Fibroblast of skin of back (primary cell): ENCODE measurements at regions not wholly inside any gene's neighbourhood (a gene's known extent, or its start where the extent isn't known, plus 50 kb on each side); places are given as distances from the start of the nearest gene placed in this dataset.
"Not testable (repeated sequence)": the region's sequence is repeated elsewhere in the genome, so short reads cannot be mapped to it uniquely, and the experiment has no call there.

ENCODE experiments used
- DNase-seq: peaks from one replicate; pipeline ENCODE4 v3.0.0-alpha.2; 2013

- DNase-seq = not testable (repeated sequence)
Measured at GRCh38 chr21:9949510-9950289, 571.7 kb upstream of the TPTE start.

DNA sequence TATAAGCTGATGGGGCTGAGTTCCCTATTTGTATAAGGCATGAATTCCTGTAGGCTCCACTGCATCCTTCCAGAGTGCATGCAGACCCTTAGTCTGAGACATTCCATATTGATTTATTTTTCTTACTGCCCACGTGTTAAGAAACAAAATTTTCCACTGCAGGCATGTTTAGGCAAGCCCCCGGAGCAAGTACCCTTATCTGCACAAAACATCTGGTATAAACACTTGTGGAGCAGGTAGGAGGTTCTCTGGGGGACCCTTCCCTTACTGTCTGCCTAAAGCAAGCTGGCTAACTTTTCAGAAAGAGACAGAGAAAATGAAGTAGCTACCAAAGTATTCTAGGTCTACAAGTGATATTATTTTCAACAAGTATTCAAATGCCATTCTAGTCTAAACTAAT, 571.0 kb upstream of the TPTE start:
- not testable (repeated sequence) for DNase-seq

DNA sequence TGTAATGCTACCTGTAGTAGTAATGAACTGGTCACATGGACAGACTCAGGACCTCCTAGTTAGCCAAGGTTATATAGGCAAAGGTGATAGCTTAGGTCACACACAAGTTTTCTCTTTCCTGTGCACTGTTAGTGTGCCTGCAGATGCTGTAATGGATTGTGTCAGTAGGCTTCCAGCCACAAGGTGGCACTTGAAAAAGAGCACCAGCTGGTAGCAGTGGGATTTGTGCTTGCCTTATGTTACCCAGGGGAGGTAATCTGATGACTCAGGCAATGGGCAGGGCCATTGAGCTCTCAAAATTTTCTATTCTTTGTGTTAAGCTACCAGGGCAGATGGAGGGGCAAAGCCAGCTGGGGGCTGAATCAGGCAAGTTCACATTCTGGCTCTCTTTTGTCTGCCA, 562.6 kb upstream of the TPTE start:
- DNase-seq = not testable (repeated sequence)

DNA sequence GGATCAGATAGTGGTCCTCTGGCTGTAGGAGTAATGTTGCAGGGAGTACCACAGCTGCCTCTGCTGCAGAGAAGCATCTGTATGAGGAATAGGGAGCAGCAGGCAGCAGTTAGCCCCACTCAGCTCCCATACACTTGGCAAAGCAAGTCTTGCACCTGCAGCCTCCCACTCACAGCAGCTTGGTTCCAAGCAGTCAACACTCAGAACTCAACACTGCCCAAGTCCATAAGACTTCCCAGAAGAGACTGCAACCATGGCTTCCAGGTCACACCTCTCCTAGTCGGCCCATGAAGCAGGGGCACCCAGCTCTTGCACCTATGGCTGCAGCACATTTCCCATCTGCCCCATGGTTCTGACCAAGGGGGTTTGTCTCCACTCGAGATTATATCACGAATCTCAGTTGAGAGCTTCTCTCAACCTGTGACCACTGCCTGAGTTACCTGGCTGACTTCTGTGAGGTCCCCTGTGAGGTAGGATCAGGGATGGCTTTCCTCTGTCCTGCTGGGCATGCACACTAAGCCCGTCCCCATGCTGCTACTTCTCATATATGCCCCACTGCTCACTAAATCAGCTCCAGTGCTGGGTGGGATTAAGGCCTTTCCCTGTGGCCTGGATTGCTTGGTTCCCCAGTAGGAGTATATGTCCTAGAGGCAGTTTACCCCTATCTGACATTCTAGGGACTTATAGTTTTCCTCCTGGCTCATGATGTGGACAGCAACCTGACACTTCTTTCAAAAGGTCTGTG, 562.0 kb upstream of the TPTE start:
- not testable (repeated sequence) for DNase-seq

DNA sequence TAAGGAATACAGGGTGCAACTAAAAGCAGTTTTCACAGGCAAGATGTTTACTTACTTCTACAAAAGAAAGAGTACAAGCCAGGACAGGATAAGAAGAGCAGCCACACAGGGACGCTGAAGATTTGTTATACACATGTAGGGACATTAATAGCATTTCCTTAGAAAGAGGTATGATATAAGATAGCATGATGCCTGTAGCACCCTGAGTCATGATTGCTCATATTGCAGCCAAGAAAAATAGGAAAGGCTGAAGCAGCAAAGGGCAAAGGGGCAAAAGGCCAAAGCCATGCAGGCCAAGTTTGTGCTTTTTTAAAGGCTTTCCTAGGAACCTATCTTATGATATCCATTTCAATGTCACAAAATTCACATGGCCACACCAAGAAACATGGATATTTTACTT, 552.0 kb upstream of the TPTE start:
- DNase-seq = not testable (repeated sequence)

GRCh38 chr21:9972018-9972417, 549.4 kb upstream of the TPTE start:
- not testable (repeated sequence) for DNase-seq

GRCh38 chr21:9978371-9978770, 543.0 kb upstream of the TPTE start:
- DNase-seq = not testable (repeated sequence)

DNA sequence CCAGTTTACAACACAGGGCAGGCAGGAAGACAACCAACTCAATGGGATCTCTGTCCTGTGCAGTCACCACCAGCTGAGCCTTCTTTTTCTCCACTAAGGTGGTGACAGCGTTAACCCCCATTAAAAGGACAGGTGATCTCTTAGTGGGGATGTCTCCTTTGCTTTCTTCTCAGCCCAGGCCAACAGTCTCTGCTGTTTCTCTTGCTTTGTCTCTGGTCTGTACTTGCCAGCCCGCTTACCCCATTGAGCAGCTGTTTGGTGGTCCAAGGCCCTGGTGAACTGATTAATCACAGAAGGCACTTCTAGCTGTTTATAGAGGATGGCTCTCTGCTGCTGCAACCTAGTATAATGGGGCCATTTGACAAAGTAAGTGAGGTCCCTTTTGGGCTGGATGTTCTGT, 523.9 kb upstream of the TPTE start:
- not testable (repeated sequence) for DNase-seq

DNA sequence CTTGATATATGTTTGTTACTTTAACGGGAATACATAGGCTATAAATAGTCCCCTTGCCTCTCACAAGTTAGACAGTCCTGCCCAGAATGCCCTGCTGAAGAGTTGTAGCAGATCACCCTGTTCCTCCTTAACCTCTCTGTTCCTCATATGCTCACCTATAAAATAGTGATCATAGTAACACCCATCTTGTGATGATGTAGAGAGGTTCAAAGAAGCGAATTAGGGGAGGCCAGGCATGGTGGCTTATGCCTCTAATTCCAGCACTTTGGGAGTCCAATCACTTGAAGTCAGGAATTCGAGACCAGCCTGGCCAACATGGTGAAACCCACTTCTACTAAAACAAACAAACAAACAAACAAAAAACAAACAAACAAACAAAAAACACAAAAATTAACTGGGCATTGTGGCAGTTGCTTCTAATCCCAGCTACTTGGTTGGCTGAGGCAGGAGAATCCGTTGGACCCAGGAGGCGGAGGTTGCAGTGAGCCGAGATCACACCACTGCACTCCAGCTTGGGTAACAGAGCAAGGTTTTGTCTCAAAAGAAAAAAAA, 518.5 kb upstream of the TPTE start:
- not testable (repeated sequence) for DNase-seq

GRCh38 chr21:10005791-10006190, 515.6 kb upstream of the TPTE start:
- DNase-seq = not testable (repeated sequence)

DNA sequence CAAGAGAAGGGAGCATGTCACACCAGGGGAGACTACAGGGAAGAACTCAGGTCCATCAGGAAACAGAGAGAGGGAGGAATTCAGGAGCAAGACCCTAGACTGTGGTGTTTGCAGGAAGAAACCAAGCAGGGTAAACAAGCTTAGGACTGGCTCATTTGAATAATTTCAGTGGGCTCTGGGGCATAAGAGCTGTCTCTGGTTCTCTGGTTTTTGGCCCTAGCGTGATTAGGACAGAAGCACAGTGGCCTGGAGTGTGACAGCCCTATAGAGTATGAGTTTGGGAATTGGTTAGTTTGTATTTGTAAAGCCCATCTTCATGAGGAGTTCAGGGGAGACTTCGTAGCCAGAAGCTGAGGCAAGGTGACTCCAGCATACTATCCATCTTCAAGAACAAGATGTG, 504.4 kb upstream of the TPTE start:
- DNase-seq = not testable (repeated sequence)

DNA sequence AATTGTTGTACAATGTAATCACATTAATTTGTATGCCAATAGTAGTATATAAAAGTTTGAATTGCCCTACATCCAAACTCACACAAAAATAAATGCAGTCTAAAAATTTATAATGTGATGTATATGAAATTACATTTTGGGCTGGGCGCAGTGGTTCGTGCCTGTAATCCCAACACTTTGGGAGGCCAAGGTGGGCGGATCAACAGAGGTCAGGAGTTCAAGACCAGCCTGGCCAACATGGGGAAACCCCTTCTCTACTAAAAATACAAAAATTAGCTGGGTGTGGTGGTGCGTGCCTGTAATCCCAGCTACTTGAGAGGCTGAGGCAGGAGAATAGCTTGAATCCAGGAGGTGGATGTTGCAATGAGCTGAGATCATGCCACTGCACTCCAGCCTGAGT, 503.6 kb upstream of the TPTE start:
- not testable (repeated sequence) for DNase-seq

DNA sequence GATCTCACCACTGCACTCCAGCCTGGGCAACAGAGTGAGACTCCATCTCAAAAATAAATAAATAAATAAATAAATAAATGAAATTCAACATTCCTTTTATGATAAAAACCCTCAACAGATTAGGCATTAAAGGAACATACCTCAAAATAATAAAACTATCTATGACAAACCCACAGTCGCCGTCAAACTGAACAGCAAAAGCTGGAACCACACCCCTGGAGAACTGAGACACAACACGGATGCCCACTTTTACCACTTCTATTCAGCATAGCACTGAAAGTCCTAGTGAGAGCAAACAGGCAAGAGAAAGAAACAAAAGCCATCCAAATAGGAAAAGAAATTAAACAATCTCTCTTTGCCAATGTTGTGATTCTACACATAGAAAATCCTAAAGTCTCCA, 499.9 kb upstream of the TPTE start:
- not testable (repeated sequence) for DNase-seq

DNA sequence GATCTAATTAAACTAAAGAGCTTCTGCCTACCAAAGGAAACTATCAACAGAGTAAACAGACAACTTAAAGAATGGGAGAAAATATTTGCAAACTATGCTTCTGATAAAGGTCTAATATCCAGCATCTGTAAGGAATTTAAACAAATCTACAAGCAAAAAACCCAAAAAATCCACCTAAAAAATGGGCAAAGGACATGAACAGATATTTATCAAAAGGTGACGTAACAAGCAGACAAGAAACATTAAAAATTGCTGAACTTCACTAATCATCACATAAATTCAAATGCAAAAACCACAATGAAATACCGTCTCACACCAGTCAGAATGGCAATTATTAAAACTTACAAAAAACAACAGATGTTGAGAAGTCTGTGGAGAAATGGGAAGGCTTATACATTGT, 498.6 kb upstream of the TPTE start:
- DNase-seq = not testable (repeated sequence)
